Endothelial cell of umbilical vein (primary cell): ENCODE measurements at regions not wholly inside any gene's neighbourhood (a gene's known extent, or its start where the extent isn't known, plus 50 kb on each side); places are given as distances from the start of the nearest gene placed in this dataset.

Experiments used
- CTCF ChIP-seq, 2 donors: IDR thresholded peaks; 1 replicate in 1 of 2; 2 replicates in 1 of 2; pipeline ENCODE4 v1.5.1; 2011; ENCODE audit warnings: low read length in 2 of 2, mild to moderate bottlenecking in 2 of 2, moderate library complexity in 2 of 2, control low read depth in 1 of 2, inconsistent platforms in 1 of 2, low read depth in 1 of 2; ENCODE audit not compliant: insufficient read depth in 1 of 2; ENCODE audit errors: extremely low read depth in 1 of 2
- EZH2 ChIP-seq: IDR thresholded peaks from 2 replicates; pipeline ENCODE4 v1.6.1; 2012; ENCODE audit warnings: borderline replicate concordance, low read depth, mild to moderate bottlenecking, moderate library complexity, low read length, inconsistent platforms; ENCODE audit not compliant: severe bottlenecking
- FOS ChIP-seq: IDR thresholded peaks from 2 replicates; pipeline ENCODE4 v1.6.1; 2011; ENCODE audit warnings: mild to moderate bottlenecking, low read length, moderate library complexity, borderline replicate concordance; ENCODE audit not compliant: insufficient read depth
- GATA2 ChIP-seq: IDR thresholded peaks from 2 replicates; pipeline ENCODE4 v1.7.0; 2011; ENCODE audit warnings: low read depth, mild to moderate bottlenecking, moderate library complexity, mixed read lengths, low read length; ENCODE audit not compliant: insufficient read length, insufficient read depth
- JUN ChIP-seq: IDR thresholded peaks from 2 replicates; pipeline ENCODE4 v1.6.1; 2011; ENCODE audit warnings: borderline replicate concordance, low read depth; ENCODE audit not compliant: insufficient read length, insufficient read depth
- MAX ChIP-seq: IDR thresholded peaks from 2 replicates; pipeline ENCODE4 v1.6.1; 2011; ENCODE audit not compliant: insufficient read depth, insufficient read length
- POLR2A ChIP-seq: IDR thresholded peaks from 2 replicates; pipeline ENCODE4 v1.6.1; 2012; ENCODE audit warnings: low read depth, mild to moderate bottlenecking, control low read depth, low read length
- POLR2AphosphoS5 ChIP-seq: IDR thresholded peaks from 2 replicates; pipeline ENCODE4 v1.6.1; 2012; ENCODE audit warnings: low read depth, mild to moderate bottlenecking, control low read depth, low read length, moderate library complexity; ENCODE audit not compliant: insufficient read depth

GRCh38 chr1:244288663-244289062, 163.0 kb downstream of the ADSS2 start:
- no peak for TF ChIP-seq CTCF (IDR thresholded peaks at IDR 0.05; ENCODE audit: extremely low read depth in 1 of 2, insufficient read depth in 1 of 2, low read depth in 1 of 2, low read length in 2 of 2)
- TF ChIP-seq MAX: no peak
- no peak for TF ChIP-seq EZH2
- no peak for TF ChIP-seq POLR2A
- no peak for TF ChIP-seq POLR2AphosphoS5
- TF ChIP-seq FOS: no peak
- TF ChIP-seq JUN: no peak
- TF ChIP-seq GATA2: no peak
